Erythroblast (primary cell): ENCODE measurements at regions not wholly inside any gene's neighbourhood (a gene's known extent, or its start where the extent isn't known, plus 50 kb on each side); places are given as distances from the start of the nearest gene placed in this dataset.

ENCODE experiments used
- GATA1 ChIP-seq: IDR thresholded peaks from 2 replicates; pipeline ENCODE4 v1.6.1; 2011; ENCODE audit warnings: low read depth, mild to moderate bottlenecking, control low read depth, low read length, moderate library complexity
- POLR2A ChIP-seq: IDR thresholded peaks from 2 replicates; pipeline ENCODE4 v1.6.1; 2011; ENCODE audit warnings: mild to moderate bottlenecking, low read length

DNA sequence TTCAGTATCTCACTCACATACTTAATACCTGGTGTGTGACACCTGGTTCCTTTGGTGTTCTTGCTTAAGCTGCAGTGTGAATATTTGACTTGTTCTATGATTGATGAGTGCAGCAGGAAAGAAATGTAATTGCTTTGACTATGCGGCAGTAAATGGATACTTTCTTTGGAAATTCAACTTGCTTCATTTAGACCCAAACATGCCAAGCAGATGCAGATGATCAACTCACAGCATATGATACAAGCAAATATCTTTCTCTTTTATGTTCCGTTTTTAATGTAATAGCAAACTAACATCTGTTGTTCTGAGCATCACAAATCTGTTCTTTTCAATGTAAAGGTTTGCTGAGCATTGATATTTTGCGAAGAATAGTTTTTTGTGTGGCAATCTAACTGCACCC is 549.5 kb downstream of the C4orf33 start:
- TF ChIP-seq POLR2A (no peak), GATA1 (no peak)
